A549 (cell line): ENCODE measurements at regions not wholly inside any gene's neighbourhood (a gene's known extent, or its start where the extent isn't known, plus 50 kb on each side); places are given as distances from the start of the nearest gene placed in this dataset.

ENCODE experiments used
- KDM1A ChIP-seq: fragments of 200-600 bp; sonication (generic); IDR thresholded peaks from 2 replicates; pipeline ENCODE4 v1.6.1; 2016; ENCODE audit warnings: low read depth, mild to moderate bottlenecking
- POLR2A ChIP-seq: IDR thresholded peaks from 2 replicates; pipeline ENCODE4 v1.6.1; 2012; ENCODE audit warnings: mild to moderate bottlenecking, low read length
- ZC3H11A ChIP-seq: fragments of 450-650 bp; IDR thresholded peaks from 2 replicates; pipeline ENCODE4 v1.6.1; 2014; ENCODE audit warnings: antibody characterized with exemption, mild to moderate bottlenecking

- no peak for TF ChIP-seq KDM1A
- no peak for TF ChIP-seq POLR2A
- TF ChIP-seq ZC3H11A: no peak
Measured at GRCh38 chr4:65046192-65047133, 623.8 kb downstream of the EPHA5 start.
